ENCODE measurements at regions not wholly inside any gene's neighbourhood (a gene's known extent, or its start where the extent isn't known, plus 50 kb on each side); places are given as distances from the start of the nearest gene placed in this dataset.

- DNase-seq, result no peak
These were observed 208.6 kb downstream of the PSAT1 start for GRCh38 chr9:78505546-78505945.

- DNase-seq, result no peak
These were observed 210.1 kb downstream of the PSAT1 start for GRCh38 chr9:78507037-78507436.

GRCh38 chr9:78510035-78510434 is 213.1 kb downstream of the PSAT1 start:
- DNase-seq, result no peak

DNA sequence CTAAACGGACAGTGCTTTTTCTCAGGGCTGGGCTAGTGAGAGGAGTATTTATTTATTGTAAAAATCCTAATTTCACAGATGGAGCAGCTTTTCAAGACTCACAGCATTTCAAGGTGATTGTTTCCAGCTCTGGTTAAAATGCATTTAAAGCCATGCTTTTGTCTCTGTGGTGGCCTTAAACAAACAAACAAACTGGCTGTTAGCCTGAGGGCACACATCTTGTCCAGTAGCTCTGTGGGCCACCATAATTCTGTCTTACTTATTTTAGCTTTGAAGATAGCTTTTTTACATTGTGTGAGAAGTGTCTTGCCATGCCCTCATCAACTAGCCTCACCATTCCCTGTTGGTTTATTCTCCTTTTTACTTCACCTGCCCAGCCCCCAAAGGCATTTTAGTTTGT is 218.2 kb downstream of the PSAT1 start:
- no peak for DNase-seq

- no peak for DNase-seq
These were observed 222.9 kb downstream of the PSAT1 start for GRCh38 chr9:78519786-78520185.

DNA sequence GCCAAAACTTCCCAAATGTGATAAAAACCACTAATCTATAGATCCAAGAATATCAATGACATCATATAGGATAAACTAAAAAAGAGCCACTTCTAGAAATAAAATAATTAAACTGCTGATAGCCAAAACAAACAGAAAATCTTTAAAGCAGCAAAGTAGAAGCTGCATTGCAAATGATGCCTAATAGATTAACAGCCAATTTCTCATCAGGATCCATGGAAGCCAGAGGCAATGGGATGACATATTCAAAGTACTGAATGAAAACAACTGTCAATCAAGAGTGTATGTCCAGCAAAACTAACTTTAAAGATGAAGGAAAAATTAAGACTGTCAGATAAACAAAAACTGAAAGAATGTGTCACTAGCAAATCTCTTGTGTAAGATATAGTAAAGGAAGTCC is 224.8 kb downstream of the PSAT1 start:
- no peak for DNase-seq

GRCh38 chr9:78525986-78526560 is 229.1 kb downstream of the PSAT1 start:
- no peak for DNase-seq

DNA sequence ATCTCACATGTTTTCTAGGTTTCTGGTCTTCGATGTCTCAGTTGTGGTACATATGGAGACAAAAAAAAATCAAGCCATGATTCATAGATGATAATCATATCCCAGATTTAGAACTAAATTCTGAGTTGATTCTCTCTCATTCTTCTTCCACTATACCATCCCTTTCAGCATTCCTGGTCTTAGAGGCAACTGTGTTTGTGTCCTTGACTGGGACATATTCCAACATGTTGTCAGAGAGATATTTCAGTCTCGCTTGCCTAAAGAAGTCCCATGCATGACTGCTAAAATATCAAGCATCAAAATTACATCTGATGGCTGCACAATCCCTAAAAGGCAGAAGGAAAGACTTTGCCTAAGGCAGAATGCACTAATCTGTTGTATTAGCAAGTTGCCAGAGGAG is 236.6 kb downstream of the PSAT1 start:
- no peak for DNase-seq

DNA sequence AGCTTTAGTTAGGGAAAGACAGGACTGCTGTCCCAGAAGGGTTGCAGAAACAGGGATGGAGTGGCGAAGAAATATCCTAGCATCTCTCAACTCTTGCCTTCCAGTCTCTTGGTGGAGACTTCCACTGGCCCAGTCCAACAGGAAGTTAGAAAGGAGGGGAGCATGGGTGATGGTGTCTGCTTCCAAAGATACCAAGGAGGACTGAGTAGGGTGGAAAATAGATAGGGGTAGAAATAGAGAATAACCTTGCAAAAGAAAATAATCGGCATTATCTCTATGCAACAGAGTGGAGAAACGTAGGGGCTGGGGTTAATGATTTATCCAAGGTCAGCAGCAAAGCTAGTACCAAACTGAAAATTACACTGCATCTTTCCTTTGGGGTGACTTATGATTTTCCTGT is 242.3 kb downstream of the PSAT1 start:
- DNase-seq, result no peak

DNA sequence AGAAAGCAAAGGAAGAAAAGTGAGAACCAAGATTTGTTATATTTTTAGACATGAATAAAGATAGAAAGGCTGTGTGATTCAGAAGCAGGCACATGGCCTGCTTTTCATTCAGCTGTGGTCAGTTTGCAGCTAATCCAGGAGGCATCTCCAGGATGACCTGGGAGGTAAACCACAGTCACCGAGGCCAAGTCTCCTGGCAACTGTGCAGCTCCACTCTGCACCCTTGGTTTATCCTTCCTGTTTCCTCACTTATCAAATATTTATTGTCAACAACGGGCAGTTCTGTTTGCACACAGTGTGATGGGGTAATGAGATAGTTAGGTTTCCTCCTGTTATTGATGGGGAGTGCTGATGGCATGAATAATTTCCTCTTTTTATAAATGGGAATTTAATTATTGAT is 243.0 kb downstream of the PSAT1 start:
- DNase-seq, result no peak

- no peak for DNase-seq
These were observed 245.0 kb downstream of the PSAT1 start for GRCh38 chr9:78541868-78542443.

DNA sequence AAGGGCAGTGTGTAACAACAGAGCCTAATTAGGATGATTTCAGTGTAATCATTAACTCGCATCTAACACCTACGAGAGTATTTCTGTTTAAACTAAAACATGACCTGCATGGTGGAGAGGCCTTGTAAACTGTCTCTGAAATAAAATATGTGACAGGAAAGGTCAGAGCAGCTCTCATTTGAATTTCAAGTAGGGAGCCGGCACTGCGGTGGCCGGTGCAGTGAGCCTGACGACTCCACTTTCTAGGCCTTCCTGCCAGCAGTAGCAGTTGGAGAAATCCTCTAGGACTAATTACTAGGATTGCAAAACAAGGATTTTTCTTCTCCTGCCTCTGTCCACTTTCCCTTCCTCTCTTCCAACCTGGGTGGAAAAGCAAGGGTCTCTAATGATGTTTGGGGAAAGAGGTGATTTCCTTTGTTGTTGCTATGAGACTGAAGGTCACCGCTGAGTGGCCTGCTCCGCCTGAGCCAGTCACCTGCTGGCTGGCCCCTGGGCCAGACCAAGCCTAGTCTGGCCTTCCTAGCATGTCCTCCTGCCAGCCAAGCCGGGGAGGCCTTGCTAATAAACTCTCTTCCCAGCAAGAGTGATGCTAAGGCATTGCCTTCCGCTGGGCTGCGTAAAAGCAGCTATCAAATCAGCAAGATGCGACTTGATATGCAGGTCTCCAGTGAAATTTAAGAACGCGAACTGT is 245.7 kb downstream of the PSAT1 start:
- no peak for DNase-seq

DNA sequence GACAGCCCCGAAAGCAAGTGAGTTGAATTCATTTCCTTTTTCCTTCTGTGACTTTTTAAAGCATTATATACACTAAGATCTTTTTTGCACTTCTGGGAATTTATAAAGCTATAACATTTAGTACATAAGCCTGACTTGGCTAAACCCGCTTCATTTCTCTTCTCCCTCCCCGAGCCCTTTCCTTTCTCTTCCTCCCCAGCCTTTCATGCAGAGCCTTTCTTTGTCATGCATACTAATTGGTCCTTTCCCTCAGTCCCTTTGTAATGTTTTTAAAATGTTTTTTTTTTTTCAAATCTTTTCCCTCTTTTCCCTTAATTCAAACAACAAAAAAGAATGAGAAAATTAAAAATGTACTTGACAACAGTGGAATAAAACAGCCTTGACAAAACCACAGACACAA is 246.4 kb downstream of the PSAT1 start:
- DNase-seq, result no peak

DNA sequence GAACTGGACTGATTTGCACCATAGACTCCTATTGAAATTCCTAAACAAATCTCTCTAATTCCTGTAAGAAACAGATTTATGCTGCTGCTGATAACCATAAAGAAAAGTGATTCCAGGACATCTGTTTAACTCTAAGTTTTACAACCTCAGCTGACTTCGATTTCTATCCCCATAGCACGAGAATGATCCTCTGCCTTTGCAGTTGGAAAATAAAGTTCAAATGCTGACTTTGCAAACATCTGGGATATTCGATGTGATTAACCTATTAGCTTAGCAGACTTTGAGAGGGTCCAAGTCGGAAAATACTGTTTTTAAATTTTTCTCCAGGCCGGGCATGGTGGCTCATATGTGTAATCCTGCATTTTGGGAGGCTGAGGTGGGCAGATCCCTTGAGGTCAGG is 247.3 kb downstream of the PSAT1 start:
- DNase-seq, result no peak

DNA sequence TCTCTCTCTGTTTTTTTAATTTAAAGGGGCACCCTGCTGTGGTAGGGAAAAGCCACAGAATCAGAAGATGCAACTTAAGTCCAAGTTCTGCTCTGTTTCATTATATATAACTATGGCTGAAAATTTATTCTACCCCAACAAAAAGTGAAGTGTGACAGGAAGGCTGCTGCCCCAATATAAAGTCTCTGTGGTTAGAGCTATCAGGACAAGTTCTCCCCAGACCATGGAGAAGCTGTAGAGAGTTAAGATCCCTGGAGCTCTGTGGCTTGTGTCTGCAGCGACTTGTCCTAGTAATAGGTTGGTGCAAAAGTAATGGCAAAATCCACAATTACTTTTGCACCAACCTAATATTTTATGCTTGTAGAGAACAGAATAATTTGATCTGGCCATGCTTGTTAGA is 250.9 kb downstream of the PSAT1 start:
- DNase-seq, result no peak

GRCh38 chr9:78548670-78549069 is 251.7 kb downstream of the PSAT1 start:
- no peak for DNase-seq

DNA sequence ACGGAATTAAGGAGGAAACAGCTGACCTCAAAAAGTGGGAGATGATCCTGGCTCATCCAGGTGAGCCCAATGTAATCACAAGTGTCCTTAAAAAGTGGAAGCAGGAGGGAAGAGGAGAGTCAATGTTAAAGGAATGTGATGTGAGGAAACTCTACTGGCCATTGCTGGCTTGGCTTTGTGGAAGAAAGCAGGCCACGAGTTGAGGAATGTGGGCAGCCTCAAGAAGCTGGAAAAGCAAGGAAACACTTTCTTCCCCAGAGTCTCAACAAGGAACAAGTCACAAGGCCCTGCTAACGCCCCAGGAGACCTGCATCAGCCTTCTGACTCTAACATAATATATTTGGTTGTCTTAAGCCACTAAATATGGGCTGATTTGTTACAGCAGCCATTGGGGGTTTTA is 252.8 kb downstream of the PSAT1 start:
- DNase-seq, result no peak

- DNase-seq, result peak; percentile 1
These were observed 255.9 kb downstream of the PSAT1 start for GRCh38 chr9:78552802-78553201.

- DNase-seq, result peak; percentile 46
These were observed 260.6 kb downstream of the PSAT1 start for GRCh38 chr9:78557540-78557939.

GRCh38 chr9:78559449-78559885 is 262.5 kb downstream of the PSAT1 start:
- DNase-seq, result no peak

DNA sequence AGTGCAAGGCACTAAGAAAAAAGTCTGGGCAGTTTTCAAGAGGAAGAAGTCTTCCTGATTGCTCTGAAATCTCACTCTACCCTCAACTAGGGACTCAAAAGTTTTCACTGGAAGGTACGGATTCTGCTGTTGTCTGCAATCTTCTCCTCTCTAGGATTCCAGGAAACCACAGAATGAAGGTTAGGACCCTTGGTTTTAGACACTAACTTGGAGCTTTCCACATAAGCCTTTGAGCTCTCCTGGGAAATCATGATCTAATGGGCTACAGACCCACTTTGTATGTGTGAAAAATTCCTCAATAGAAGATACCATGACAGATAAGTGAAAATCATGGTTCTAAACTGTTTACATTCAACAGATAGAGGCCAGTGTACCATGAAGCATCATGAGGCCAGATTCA is 265.1 kb downstream of the PSAT1 start:
- DNase-seq, result no peak

- DNase-seq, result no peak
These were observed 266.3 kb downstream of the PSAT1 start for GRCh38 chr9:78563269-78563668.

DNA sequence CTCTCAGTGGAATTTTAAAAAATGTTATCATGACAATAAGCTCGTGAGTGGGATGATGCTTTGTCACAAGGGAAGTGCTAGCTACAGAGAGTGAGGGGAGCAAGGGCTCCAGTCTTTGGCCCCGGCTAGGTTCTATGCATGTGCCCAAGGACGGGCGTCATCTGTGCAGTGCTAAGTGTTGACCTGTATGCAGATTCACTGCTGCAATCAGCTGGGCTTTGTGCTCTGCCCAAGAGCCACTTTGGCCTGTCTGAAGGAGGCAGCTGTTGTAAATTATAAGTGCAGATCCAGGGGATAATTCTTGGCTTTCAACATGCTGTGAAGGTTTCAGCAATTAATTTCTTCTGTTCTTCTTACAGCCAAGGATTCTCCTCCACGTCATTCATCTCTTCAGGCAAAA is 268.6 kb downstream of the PSAT1 start:
- DNase-seq, result no peak

GRCh38 chr9:78566521-78566920 is 269.6 kb downstream of the PSAT1 start:
- no peak for DNase-seq
